IgD-negative memory B cell (primary cell): ENCODE measurements at regions not wholly inside any gene's neighbourhood (a gene's known extent, or its start where the extent isn't known, plus 50 kb on each side); places are given as distances from the start of the nearest gene placed in this dataset.

Experiments
- H3K27ac Mint-ChIP-seq, 3 donors: one replicate each; pipeline ENCODE4 v1.8.0; 2020 to 2022; ENCODE audit warnings: mild to moderate bottlenecking in 3 of 3, mixed read lengths in 3 of 3, moderate library complexity in 1 of 3
- H3K27me3 Mint-ChIP-seq: one replicate; pipeline ENCODE4 v1.8.0; 2021; ENCODE audit warnings: mixed read lengths
- H3K36me3 Mint-ChIP-seq: one replicate; pipeline ENCODE4 v1.8.0; 2020; ENCODE audit warnings: mild to moderate bottlenecking, mixed read lengths
- H3K4me1 Mint-ChIP-seq, 3 donors: one replicate each; pipeline ENCODE4 v1.8.0; 2020 to 2022; ENCODE audit warnings: mixed read lengths in 3 of 3, mild to moderate bottlenecking in 1 of 3
- H3K4me3 Mint-ChIP-seq, 4 donors: one replicate each; pipeline ENCODE4 v1.8.0; 2020 to 2022; ENCODE audit warnings: mild to moderate bottlenecking in 4 of 4, mixed read lengths in 4 of 4, moderate library complexity in 3 of 4
- H3K9me3 Mint-ChIP-seq, 3 donors: one replicate each; pipeline ENCODE4 v1.8.0; 2020 to 2021; ENCODE audit warnings: mixed read lengths in 3 of 3, mild to moderate bottlenecking in 1 of 3

DNA sequence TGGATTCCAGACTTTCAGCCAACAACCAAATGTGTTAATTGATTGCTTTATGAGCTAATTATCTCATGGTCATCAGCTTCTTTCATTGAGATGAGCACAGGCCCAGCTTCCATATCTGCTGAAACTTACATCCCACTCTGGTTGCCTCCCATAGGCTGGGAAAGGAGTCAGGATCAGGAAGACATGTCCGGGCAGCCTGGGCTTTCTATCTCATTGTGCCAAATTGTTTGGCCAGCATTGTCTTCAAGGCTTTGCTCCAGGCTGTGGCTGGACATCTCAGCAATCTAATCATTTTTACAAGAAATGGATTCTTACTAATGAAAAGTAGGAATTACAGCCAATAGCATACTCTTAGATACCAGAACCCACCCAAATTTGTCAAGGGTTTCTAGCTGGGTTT, 295.2 kb downstream of the CXCL12 start:
- Mint-ChIP-seq H3K27me3 (no peaks in the 10 kb centered on the region), H3K27ac (no peak overlapping the region), H3K9me3 (peaks cover 2 to 11% (median 4%) of the 10 kb centered on the region in 3 donors), H3K36me3 (no peaks in the 10 kb centered on the region), H3K4me1 (no peaks in the 10 kb centered on the region), H3K4me3 (no peak overlapping the region)

DNA sequence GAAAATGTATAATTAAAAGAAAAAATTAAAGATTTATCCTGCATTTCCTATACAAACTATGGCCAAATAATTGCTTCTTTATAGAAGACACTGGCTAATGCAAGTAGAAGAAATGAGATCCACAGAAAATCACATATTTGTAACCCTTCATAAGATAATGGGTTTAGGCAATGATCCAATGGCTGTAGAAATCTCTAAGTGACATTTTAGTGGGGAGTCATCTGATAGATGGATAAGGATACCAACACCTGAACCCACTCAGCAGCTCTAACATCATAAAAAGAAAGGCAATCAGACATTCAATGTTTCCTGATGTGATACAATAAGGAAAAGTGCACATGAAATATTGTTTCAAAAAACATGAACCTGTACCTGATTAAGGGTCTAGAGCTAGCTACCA, 297.5 kb downstream of the CXCL12 start:
- H3K27ac Mint-ChIP-seq, result no peak overlapping the region
- H3K36me3 Mint-ChIP-seq, result no peaks in the 10 kb centered on the region
- H3K27me3 Mint-ChIP-seq, result no peaks in the 10 kb centered on the region
- no peaks in the 10 kb centered on the region for H3K4me1 Mint-ChIP-seq
- no peak overlapping the region for H3K4me3 Mint-ChIP-seq
- H3K9me3 Mint-ChIP-seq, result peaks cover 0 to 11% (median 4%) of the 10 kb centered on the region in 3 donors

- Mint-ChIP-seq H3K27ac (no peak overlapping the region), H3K27me3 (no peaks in the 10 kb centered on the region), H3K4me1 (no peaks in the 10 kb centered on the region), H3K9me3 (peaks cover 2 to 5% (median 3%) of the 10 kb centered on the region in 3 donors), H3K4me3 (no peak overlapping the region), H3K36me3 (no peaks in the 10 kb centered on the region)
These were observed 301.0 kb downstream of the CXCL12 start for GRCh38 chr10:44083719-44084400.

GRCh38 chr10:44071479-44071878, 313.4 kb downstream of the CXCL12 start:
- Mint-ChIP-seq H3K27ac (no peak overlapping the region), H3K9me3 (peaks cover 0 to 8% (median 7%) of the 10 kb centered on the region in 3 donors), H3K36me3 (peaks cover 2% of the 10 kb centered on the region), H3K27me3 (peaks cover under 1% of the 10 kb centered on the region), H3K4me3 (no peak overlapping the region), H3K4me1 (no peaks in the 10 kb centered on the region)

DNA sequence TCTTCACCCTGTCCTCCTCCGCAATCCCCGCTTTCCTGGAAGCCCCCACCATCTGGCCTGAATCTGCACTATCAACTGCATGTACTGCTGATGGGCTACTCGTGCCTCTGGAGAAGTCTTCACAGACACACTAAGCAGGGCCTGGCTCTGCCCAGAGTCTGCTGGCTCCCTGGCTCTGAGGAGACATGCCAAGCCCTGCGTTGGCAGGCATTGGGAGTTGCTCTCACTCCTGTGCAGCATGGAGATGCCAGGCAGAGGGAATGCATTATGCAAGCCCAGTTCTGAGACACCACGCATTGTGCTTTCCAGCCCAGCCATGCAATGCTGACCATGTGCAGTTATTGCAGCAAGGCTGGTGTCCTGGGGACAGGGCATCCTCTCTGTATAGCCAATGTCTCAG, 314.6 kb downstream of the CXCL12 start:
- Mint-ChIP-seq H3K27me3 (no peaks in the 10 kb centered on the region), H3K4me3 (no peak overlapping the region), H3K27ac (no peak overlapping the region), H3K9me3 (peaks cover 0 to 8% (median 5%) of the 10 kb centered on the region in 3 donors), H3K36me3 (peaks cover 1% of the 10 kb centered on the region), H3K4me1 (no peaks in the 10 kb centered on the region)

- H3K36me3 Mint-ChIP-seq, result no peaks in the 10 kb centered on the region
- H3K9me3 Mint-ChIP-seq, result peaks cover 0 to 8% (median 5%) of the 10 kb centered on the region in 3 donors
- no peaks in the 10 kb centered on the region for H3K4me1 Mint-ChIP-seq
- H3K4me3 Mint-ChIP-seq, result no peak overlapping the region
- H3K27me3 Mint-ChIP-seq, result no peaks in the 10 kb centered on the region
- H3K27ac Mint-ChIP-seq, result no peak overlapping the region
These were observed 315.3 kb downstream of the CXCL12 start for GRCh38 chr10:44069573-44069972.

DNA sequence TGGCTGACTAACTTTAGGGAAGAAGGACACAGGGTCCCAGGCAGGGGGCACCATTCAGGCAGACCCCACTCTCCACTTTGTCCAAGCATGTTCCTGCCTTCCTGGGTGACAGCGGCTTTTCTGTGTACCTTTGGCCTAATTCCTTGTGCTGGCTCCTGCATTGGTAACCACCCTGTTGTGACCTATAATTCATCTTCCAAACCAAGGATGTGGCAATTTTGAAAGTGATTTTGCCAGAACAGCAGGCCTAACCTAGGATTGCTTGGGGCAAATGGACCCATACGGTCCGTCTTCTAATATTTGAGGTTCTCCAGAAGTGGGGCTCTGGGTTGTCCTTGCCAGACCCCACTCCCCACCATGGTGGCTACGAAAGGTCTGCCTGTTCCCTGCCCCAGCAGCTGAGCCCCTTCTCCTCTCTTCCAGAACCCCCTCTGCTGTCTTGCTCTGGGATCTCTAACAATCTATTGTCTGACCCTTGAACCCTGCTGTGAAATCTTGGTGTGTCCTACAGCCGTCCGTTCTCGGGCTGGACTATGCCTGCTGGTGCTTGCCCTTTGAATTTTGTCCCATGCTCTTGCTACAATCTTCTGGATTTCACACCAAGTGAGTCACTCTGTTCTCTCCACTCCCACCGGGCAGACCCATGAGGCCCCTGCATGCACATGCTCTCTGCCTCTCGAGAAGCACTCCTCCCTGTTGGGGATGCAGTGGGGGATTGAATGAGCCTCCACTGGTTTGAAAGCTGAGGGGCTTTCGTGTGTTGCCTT, 316.0 kb downstream of the CXCL12 start:
- H3K4me3 Mint-ChIP-seq, result no peak overlapping the region
- no peaks in the 10 kb centered on the region for H3K27me3 Mint-ChIP-seq
- H3K4me1 Mint-ChIP-seq, result no peaks in the 10 kb centered on the region
- H3K9me3 Mint-ChIP-seq, result peaks cover 0 to 8% (median 5%) of the 10 kb centered on the region in 3 donors
- no peaks in the 10 kb centered on the region for H3K36me3 Mint-ChIP-seq
- H3K27ac Mint-ChIP-seq, result no peak overlapping the region

GRCh38 chr10:44067432-44067831, 317.5 kb downstream of the CXCL12 start:
- no peak overlapping the region for H3K27ac Mint-ChIP-seq
- no peak overlapping the region for H3K4me3 Mint-ChIP-seq
- no peaks in the 10 kb centered on the region for H3K4me1 Mint-ChIP-seq
- H3K27me3 Mint-ChIP-seq, result no peaks in the 10 kb centered on the region
- no peaks in the 10 kb centered on the region for H3K36me3 Mint-ChIP-seq
- H3K9me3 Mint-ChIP-seq, result peaks cover 0 to 1% (median under 1%) of the 10 kb centered on the region in 3 donors

- Mint-ChIP-seq H3K4me3 (no peak overlapping the region), H3K27me3 (no peaks in the 10 kb centered on the region), H3K9me3 (peaks cover 0 to 1% (median 0%) of the 10 kb centered on the region in 3 donors)
These were observed 318.2 kb downstream of the CXCL12 start for GRCh38 chr10:44066527-44067255.

GRCh38 chr10:44065788-44066526, 318.9 kb downstream of the CXCL12 start:
- peaks cover 0 to 1% (median 0%) of the 10 kb centered on the region in 3 donors for H3K9me3 Mint-ChIP-seq
- H3K4me1 Mint-ChIP-seq, result no peaks in the 10 kb centered on the region
- no peaks in the 10 kb centered on the region for H3K36me3 Mint-ChIP-seq
- no peak overlapping the region for H3K4me3 Mint-ChIP-seq
- H3K27me3 Mint-ChIP-seq, result no peaks in the 10 kb centered on the region
- H3K27ac Mint-ChIP-seq, result no peak overlapping the region

More at GRCh38 chr10:44066527-44067255, 318.2 kb downstream of the CXCL12 start:
- Mint-ChIP-seq H3K36me3 (no peaks in the 10 kb centered on the region), H3K27ac (peak overlapping the region in 1 of 3 donors; percentile 84), H3K4me1 (no peaks in the 10 kb centered on the region)

- peaks cover 0 to 1% (median 0%) of the 10 kb centered on the region in 3 donors for H3K9me3 Mint-ChIP-seq
- H3K4me1 Mint-ChIP-seq, result no peaks in the 10 kb centered on the region
- no peak overlapping the region for H3K27ac Mint-ChIP-seq
- H3K36me3 Mint-ChIP-seq, result no peaks in the 10 kb centered on the region
- no peaks in the 10 kb centered on the region for H3K27me3 Mint-ChIP-seq
- no peak overlapping the region for H3K4me3 Mint-ChIP-seq
These were observed 319.7 kb downstream of the CXCL12 start for GRCh38 chr10:44064987-44065787.

DNA sequence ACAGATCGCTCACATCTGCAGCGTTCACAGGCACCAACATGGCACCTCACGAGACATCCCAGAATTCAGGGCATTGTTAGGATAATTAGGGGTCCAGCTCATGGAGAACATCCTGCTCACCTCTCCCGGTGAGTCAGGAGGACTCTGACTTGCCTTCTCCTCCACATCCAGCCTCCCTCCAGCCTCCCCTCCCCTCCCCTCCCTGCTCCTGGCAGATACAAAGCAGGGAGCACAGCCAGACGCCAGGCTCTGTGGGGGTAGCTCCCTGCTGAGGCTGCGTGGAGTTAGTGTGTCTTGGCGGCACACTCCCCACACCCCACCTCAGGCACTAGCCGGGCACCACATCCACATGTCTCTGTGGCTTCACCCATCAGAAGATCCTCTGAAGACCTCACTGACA, 320.6 kb downstream of the CXCL12 start:
- no peak overlapping the region for H3K4me3 Mint-ChIP-seq
- H3K36me3 Mint-ChIP-seq, result no peaks in the 10 kb centered on the region
- no peaks in the 10 kb centered on the region for H3K27me3 Mint-ChIP-seq
- no peaks in the 10 kb centered on the region for H3K9me3 Mint-ChIP-seq
- no peaks in the 10 kb centered on the region for H3K4me1 Mint-ChIP-seq
- H3K27ac Mint-ChIP-seq, result no peak overlapping the region

DNA sequence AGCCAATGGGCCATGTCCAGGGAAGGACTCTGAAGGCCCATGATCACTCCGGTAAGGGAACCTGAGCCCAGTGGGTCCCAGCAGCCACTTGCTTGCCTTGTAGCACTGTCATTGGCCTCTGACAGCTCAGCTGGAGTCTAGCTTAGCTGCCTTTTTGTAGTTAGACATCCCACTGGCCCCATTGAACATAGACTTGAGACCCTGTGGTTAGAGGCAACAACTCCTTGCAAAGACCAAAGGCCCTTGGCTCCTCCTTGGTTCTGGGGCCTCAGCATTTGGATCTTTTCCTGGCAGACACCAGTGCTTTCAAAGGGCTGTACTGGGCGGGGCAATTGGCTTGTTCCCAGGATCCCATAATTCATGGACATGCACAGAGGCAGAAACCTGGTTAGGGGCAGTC, 321.2 kb downstream of the CXCL12 start:
- Mint-ChIP-seq H3K4me3 (no peak overlapping the region), H3K36me3 (no peaks in the 10 kb centered on the region), H3K4me1 (no peaks in the 10 kb centered on the region), H3K27me3 (no peaks in the 10 kb centered on the region), H3K27ac (no peak overlapping the region), H3K9me3 (no peaks in the 10 kb centered on the region)

DNA sequence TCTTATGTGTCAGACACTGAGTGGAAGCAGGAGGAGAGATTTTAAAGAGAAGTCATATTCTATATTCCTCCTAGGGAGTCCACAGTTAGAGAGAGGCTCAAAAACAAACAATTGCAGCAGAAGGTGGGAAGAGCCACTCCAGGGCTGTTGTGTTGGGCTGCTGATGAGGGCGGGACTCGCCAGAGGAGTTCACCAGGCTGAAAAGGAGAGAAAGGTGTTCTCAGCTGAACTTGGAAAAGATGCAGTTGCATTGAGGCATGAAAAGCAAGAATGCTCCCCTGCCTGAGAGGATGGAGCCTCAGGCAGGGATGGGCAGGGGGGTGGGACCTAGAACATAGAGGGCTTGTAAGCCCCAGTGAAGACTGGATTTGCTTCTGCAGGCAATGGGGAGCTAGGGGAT, 324.2 kb downstream of the CXCL12 start:
- H3K27me3 Mint-ChIP-seq, result no peaks in the 10 kb centered on the region
- H3K36me3 Mint-ChIP-seq, result no peaks in the 10 kb centered on the region
- no peaks in the 10 kb centered on the region for H3K4me1 Mint-ChIP-seq
- no peak overlapping the region for H3K27ac Mint-ChIP-seq
- H3K9me3 Mint-ChIP-seq, result no peaks in the 10 kb centered on the region
- no peak overlapping the region for H3K4me3 Mint-ChIP-seq
